ENCODE measurements at regions not wholly inside any gene's neighbourhood (a gene's known extent, or its start where the extent isn't known, plus 50 kb on each side); places are given as distances from the start of the nearest gene placed in this dataset.

GRCh38 chr7:131222171-131222570, 105.5 kb upstream of the MKLN1 start:
- no peak for TF ChIP-seq CTCF (IDR thresholded peaks at IDR 0.05; ENCODE audit: unreplicated experiment)
- Mint-ChIP-seq H3K9me3 (ENCODE audit: unreplicated experiment) (no peaks in the 10 kb centered on the region), H3K4me3 (ENCODE audit: unreplicated experiment) (no peak overlapping the region), H3K36me3 (ENCODE audit: insufficient read depth, unreplicated experiment) (no peaks in the 10 kb centered on the region), H3K27ac (ENCODE audit: low read depth, unreplicated experiment) (no peak overlapping the region), H3K27me3 (ENCODE audit: insufficient read depth, unreplicated experiment) (no peaks in the 10 kb centered on the region), H3K4me1 (ENCODE audit: insufficient read depth, unreplicated experiment) (peaks cover 9% of the 10 kb centered on the region)
- intact Hi-C loops (cut with micrococcal nuclease): no loop called here
- CTCF ChIA-PET: no interaction called here
- no peak for DNase-seq (ENCODE audit: unreplicated experiment)
- POLR2A ChIA-PET: no interaction called here
- no TSS peak for BruUV-seq (replicated peaks)

GRCh38 chr7:131223151-131223550, 104.5 kb upstream of the MKLN1 start:
- DNase-seq (ENCODE audit: unreplicated experiment): no peak
- H3K9me3 Mint-ChIP-seq (ENCODE audit: unreplicated experiment): no peaks in the 10 kb centered on the region
- H3K27me3 Mint-ChIP-seq (ENCODE audit: insufficient read depth, unreplicated experiment): no peaks in the 10 kb centered on the region
- H3K4me3 Mint-ChIP-seq (ENCODE audit: unreplicated experiment): no peak overlapping the region
- ChIA-PET POLR2A (no interaction called here), CTCF (interaction anchor here (1.1 to 1.3 kb wide), 2 partner anchors 12 to 43 kb away, joined by 4 read pairs; no protein-coding TSS in a partner anchor)
- BruUV-seq (replicated peaks): no TSS peak
- H3K27ac Mint-ChIP-seq (ENCODE audit: low read depth, unreplicated experiment): no peak overlapping the region
- H3K36me3 Mint-ChIP-seq (ENCODE audit: insufficient read depth, unreplicated experiment): no peaks in the 10 kb centered on the region
- intact Hi-C loops (cut with micrococcal nuclease): no loop called here
- no peak for TF ChIP-seq CTCF (IDR thresholded peaks at IDR 0.05; ENCODE audit: unreplicated experiment)
- peaks cover 9% of the 10 kb centered on the region for H3K4me1 Mint-ChIP-seq (ENCODE audit: insufficient read depth, unreplicated experiment)

GRCh38 chr7:131224996-131225395, 102.7 kb upstream of the MKLN1 start:
- BruUV-seq (replicated peaks): no TSS peak
- ChIA-PET POLR2A (no interaction called here), CTCF (no interaction called here)
- intact Hi-C loops (cut with micrococcal nuclease): no loop called here
- Mint-ChIP-seq H3K9me3 (ENCODE audit: unreplicated experiment) (no peaks in the 10 kb centered on the region), H3K4me3 (ENCODE audit: unreplicated experiment) (no peak overlapping the region), H3K27ac (ENCODE audit: low read depth, unreplicated experiment) (no peak overlapping the region), H3K4me1 (ENCODE audit: insufficient read depth, unreplicated experiment) (peaks cover 9% of the 10 kb centered on the region), H3K36me3 (ENCODE audit: insufficient read depth, unreplicated experiment) (no peaks in the 10 kb centered on the region), H3K27me3 (ENCODE audit: insufficient read depth, unreplicated experiment) (no peaks in the 10 kb centered on the region)
- TF ChIP-seq CTCF (IDR thresholded peaks at IDR 0.05; ENCODE audit: unreplicated experiment): no peak
- no peak for DNase-seq (ENCODE audit: unreplicated experiment)

GRCh38 chr7:131225619-131226513, 101.8 kb upstream of the MKLN1 start:
- no TSS peak for BruUV-seq (replicated peaks)
- TF ChIP-seq CTCF (IDR thresholded peaks at IDR 0.05; ENCODE audit: unreplicated experiment): no peak
- intact Hi-C loops (cut with micrococcal nuclease): no loop called here
- CTCF ChIA-PET: no interaction called here
- Mint-ChIP-seq H3K27ac (ENCODE audit: low read depth, unreplicated experiment) (peak overlapping the region; percentile 37), H3K4me1 (ENCODE audit: insufficient read depth, unreplicated experiment) (peaks cover 9% of the 10 kb centered on the region), H3K27me3 (ENCODE audit: insufficient read depth, unreplicated experiment) (no peaks in the 10 kb centered on the region), H3K4me3 (ENCODE audit: unreplicated experiment) (no peak overlapping the region), H3K36me3 (ENCODE audit: insufficient read depth, unreplicated experiment) (no peaks in the 10 kb centered on the region), H3K9me3 (ENCODE audit: unreplicated experiment) (no peaks in the 10 kb centered on the region)
- peak; percentile 84 for DNase-seq (ENCODE audit: unreplicated experiment)
- POLR2A ChIA-PET: no interaction called here
